SU-DHL-6 (cell line): ENCODE measurements at regions not wholly inside any gene's neighbourhood (a gene's known extent, or its start where the extent isn't known, plus 50 kb on each side); places are given as distances from the start of the nearest gene placed in this dataset.

Experiments used
- H2AFZ ChIP-seq: fragments of 200-600 bp; sonication (generic); 2 replicates; pipeline ENCODE4 v1.6.1; 2014; ENCODE audit warnings: low read depth, mild to moderate bottlenecking, moderate library complexity, mixed read lengths, antibody characterized with exemption, low read length; ENCODE audit not compliant: severe bottlenecking
- H3F3A ChIP-seq: fragments of 200-600 bp; shearing (Covaris generic); 2 replicates; pipeline ENCODE4 v1.6.0; 2016; ENCODE audit warnings: antibody characterized with exemption, mild to moderate bottlenecking; ENCODE audit not compliant: insufficient read depth
- H3K27ac ChIP-seq: fragments of 200-600 bp; sonication (generic); 2 replicates; pipeline ENCODE4 v1.5.1; 2016; ENCODE audit warnings: low read depth, mild to moderate bottlenecking, low read length, moderate library complexity, mixed read lengths
- H3K27me3 ChIP-seq: fragments of 200-600 bp; sonication (generic), shearing (Covaris generic); 2 replicates; pipeline ENCODE4 v1.6.0; 2014; ENCODE audit warnings: mild to moderate bottlenecking, low read length
- H3K36me3 ChIP-seq: fragments of 200-600 bp; sonication (generic); 2 replicates; pipeline ENCODE4 v1.6.1; 2014; ENCODE audit warnings: mild to moderate bottlenecking, low read length, mixed read lengths
- H3K4me2 ChIP-seq: fragments of 300-600, 200-600 bp; shearing (Covaris generic), sonication (generic); 2 replicates; pipeline ENCODE4 v1.6.0; 2014; ENCODE audit warnings: low read length, low read depth, mild to moderate bottlenecking; ENCODE audit not compliant: poor library complexity, severe bottlenecking
- H3K4me3 ChIP-seq: fragments of 200-600 bp; sonication (generic); 2 replicates; pipeline ENCODE4 v1.5.1; 2014; ENCODE audit warnings: antibody characterized with exemption, low read length, mild to moderate bottlenecking, mixed read lengths; ENCODE audit not compliant: insufficient read depth, poor library complexity, severe bottlenecking
- H3K79me2 ChIP-seq: fragments of 200-600 bp; sonication (generic); 2 replicates; pipeline ENCODE4 v1.6.1; 2014; ENCODE audit warnings: mild to moderate bottlenecking, low read length, moderate library complexity; ENCODE audit not compliant: insufficient read depth
- H3K9ac ChIP-seq: fragments of 200-600 bp; sonication (generic); 2 replicates; pipeline ENCODE4 v1.7.0; 2014; ENCODE audit warnings: mild to moderate bottlenecking, low read length
- H3K9me2 ChIP-seq: fragments of 200-600 bp; sonication (generic); replicated peaks from 2 replicates; pipeline ENCODE4 v1.6.1; 2014; ENCODE audit warnings: low read length; ENCODE audit not compliant: insufficient read depth
- H3K9me3 ChIP-seq: fragments of 200-600 bp; sonication (generic); 2 replicates; pipeline ENCODE4 v1.6.1; 2014; ENCODE audit warnings: low read length, mixed read lengths; ENCODE audit not compliant: insufficient read depth
- H4K20me1 ChIP-seq: fragments of 200-600 bp; sonication (generic); 2 replicates; pipeline ENCODE4 v1.6.1; 2014; ENCODE audit warnings: low read depth, mild to moderate bottlenecking, antibody characterized with exemption, low read length, moderate library complexity, mixed read lengths
- CTCF ChIP-seq: fragments of 200-600 bp; sonication (generic); IDR thresholded peaks from one replicate; pipeline ENCODE4 v1.5.1; 2017; ENCODE audit warnings: antibody characterized with exemption, mild to moderate bottlenecking, low read length, moderate library complexity; ENCODE audit not compliant: insufficient read depth, poor library complexity, severe bottlenecking
- EZH2phosphoT487 ChIP-seq: fragments of 200-600 bp; sonication (generic), shearing (Covaris generic); conservative IDR thresholded peaks from 2 replicates; pipeline ENCODE4 v1.6.1; 2018; ENCODE audit warnings: mild to moderate bottlenecking, antibody characterized with exemption, low read length, moderate library complexity, mixed read lengths

- TF ChIP-seq EZH2phosphoT487 = no peak
- Histone ChIP-seq H3K4me2 (no peak overlapping the region), H3K36me3 (no peaks in the 10 kb centered on the region), H3K27ac (no peak overlapping the region), H2AFZ (no peak overlapping the region), H3K9me2 (no peaks in the 10 kb centered on the region), H3F3A (no peaks in the 10 kb centered on the region), H3K79me2 (no peaks in the 10 kb centered on the region), H3K9me3 (no peaks in the 10 kb centered on the region), H3K9ac (no peak overlapping the region), H3K4me3 (no peak overlapping the region), H4K20me1 (no peaks in the 10 kb centered on the region), H3K27me3 (no peaks in the 10 kb centered on the region)
These were observed 83.3 kb upstream of the COL24A1 start for GRCh38 chr1:86239894-86240293.

GRCh38 chr1:86239490-86239889 is 82.9 kb upstream of the COL24A1 start:
- Histone ChIP-seq H3K9me2 (no peaks in the 10 kb centered on the region), H3K36me3 (no peaks in the 10 kb centered on the region), H4K20me1 (no peaks in the 10 kb centered on the region), H3F3A (no peaks in the 10 kb centered on the region), H3K4me2 (no peak overlapping the region), H3K4me3 (no peak overlapping the region), H3K9ac (no peak overlapping the region), H3K27ac (no peak overlapping the region), H3K79me2 (no peaks in the 10 kb centered on the region), H3K9me3 (no peaks in the 10 kb centered on the region), H2AFZ (no peak overlapping the region), H3K27me3 (no peaks in the 10 kb centered on the region)
- TF ChIP-seq CTCF = no peak
- no peak for TF ChIP-seq EZH2phosphoT487

GRCh38 chr1:86238226-86238625 is 81.7 kb upstream of the COL24A1 start:
- Histone ChIP-seq H3K4me3 (no peak overlapping the region), H3K9me2 (no peaks in the 10 kb centered on the region), H3K9ac (no peak overlapping the region), H3K9me3 (no peaks in the 10 kb centered on the region), H3K36me3 (no peaks in the 10 kb centered on the region), H3K27ac (no peak overlapping the region), H3K4me2 (no peak overlapping the region), H3F3A (no peaks in the 10 kb centered on the region), H4K20me1 (no peaks in the 10 kb centered on the region), H3K79me2 (no peaks in the 10 kb centered on the region), H2AFZ (no peak overlapping the region), H3K27me3 (no peaks in the 10 kb centered on the region)
- TF ChIP-seq CTCF = no peak
- no peak for TF ChIP-seq EZH2phosphoT487

GRCh38 chr1:86235852-86236251 is 79.3 kb upstream of the COL24A1 start:
- Histone ChIP-seq H3K9ac (no peak overlapping the region), H3K36me3 (no peaks in the 10 kb centered on the region), H3K4me3 (no peak overlapping the region), H3K79me2 (no peaks in the 10 kb centered on the region), H3K9me2 (no peaks in the 10 kb centered on the region), H4K20me1 (no peaks in the 10 kb centered on the region), H3K4me2 (no peak overlapping the region), H3F3A (no peaks in the 10 kb centered on the region), H3K27ac (no peak overlapping the region), H3K9me3 (no peaks in the 10 kb centered on the region), H3K27me3 (no peaks in the 10 kb centered on the region), H2AFZ (no peak overlapping the region)
- TF ChIP-seq EZH2phosphoT487 (no peak), CTCF (no peak)
